ENCODE measurements at regions not wholly inside any gene's neighbourhood (a gene's known extent, or its start where the extent isn't known, plus 50 kb on each side); places are given as distances from the start of the nearest gene placed in this dataset.

- peaks cover 1% of the 10 kb centered on the region for H3K4me1 Mint-ChIP-seq
- no peak for TF ChIP-seq CTCF (IDR thresholded peaks at IDR 0.05)
- intact Hi-C loops (cut with micrococcal nuclease): no loop called here
- no peak for ATAC-seq (ENCODE audit: low read depth)
- POLR2A ChIA-PET: no interaction called here
- peaks cover 3% of the 10 kb centered on the region for H3K27me3 Mint-ChIP-seq
- CTCF ChIA-PET: no interaction called here
- no peaks in the 10 kb centered on the region for H3K36me3 Mint-ChIP-seq (ENCODE audit: low read depth)
- no peak overlapping the region for H3K27ac Mint-ChIP-seq
- DNase-seq: no peak
- no peaks in the 10 kb centered on the region for H3K9me3 Mint-ChIP-seq
- H3K4me3 Mint-ChIP-seq: no peak overlapping the region
These were observed 50.4 kb upstream of the SCRG1 start for GRCh38 chr4:173449380-173449717.

GRCh38 chr4:173448608-173449379, 49.9 kb upstream of the SCRG1 start:
- Mint-ChIP-seq H3K9me3 (no peaks in the 10 kb centered on the region), H3K4me1 (peaks cover 1% of the 10 kb centered on the region), H3K4me3 (no peak overlapping the region), H3K36me3 (ENCODE audit: low read depth) (no peaks in the 10 kb centered on the region), H3K27ac (no peak overlapping the region), H3K27me3 (peaks cover 3% of the 10 kb centered on the region)
- ATAC-seq (ENCODE audit: low read depth) (no peak), DNase-seq (no peak)
- POLR2A ChIA-PET: no interaction called here
- no peak for TF ChIP-seq CTCF (IDR thresholded peaks at IDR 0.05)
- CTCF ChIA-PET: interaction anchor here (0.6 kb wide), 1 partner anchor 32 kb away, joined by 3 read pairs; no protein-coding TSS in a partner anchor
- intact Hi-C loops (cut with micrococcal nuclease): no loop called here

Measured in activated B cell treated with CpG ODN at 0.5 μM for 24 hours (primary cell).